ENCODE measurements at regions not wholly inside any gene's neighbourhood (a gene's known extent, or its start where the extent isn't known, plus 50 kb on each side); places are given as distances from the start of the nearest gene placed in this dataset.

DNA sequence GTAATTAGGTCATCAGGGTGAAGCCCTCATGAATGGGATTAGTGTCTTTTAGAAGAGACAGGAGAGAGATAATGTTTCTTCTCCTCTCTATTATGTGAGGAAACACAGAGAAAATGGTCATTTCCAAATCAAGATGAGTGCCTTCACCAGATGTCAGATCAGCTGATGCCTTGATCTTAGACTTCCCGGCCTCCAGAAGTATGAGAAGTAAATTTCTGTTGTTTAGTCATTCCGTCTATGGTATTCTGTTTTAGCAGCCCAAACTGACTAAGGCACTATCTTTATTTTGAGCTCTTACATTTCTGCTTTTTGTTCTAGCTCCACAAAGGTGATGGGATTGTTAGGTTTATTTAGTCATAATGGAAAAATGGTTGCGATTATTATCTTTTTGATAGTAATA, 273.2 kb upstream of the GADL1 start:
- Histone ChIP-seq H2AFZ (ENCODE audit: control insufficient read depth, low read length) (no peak overlapping the region), H3K9me3 (ENCODE audit: control insufficient read depth, low read depth, low read length) (no peaks in the 10 kb centered on the region), H3K27me3 (ENCODE audit: control insufficient read depth, extremely low read depth, insufficient read depth, low read length) (no peaks in the 10 kb centered on the region), H3K4me2 (ENCODE audit: control insufficient read depth, extremely low read depth, insufficient read depth, low read depth, low read length) (no peak overlapping the region), H3K9ac (ENCODE audit: control insufficient read depth, extremely low read depth, insufficient read depth, low read length) (no peak overlapping the region), H3K79me2 (ENCODE audit: control insufficient read depth, insufficient read depth, low read length) (no peaks in the 10 kb centered on the region), H3K27ac (ENCODE audit: control insufficient read depth, insufficient read depth, low read length) (no peak overlapping the region), H3K4me1 (ENCODE audit: control insufficient read depth, extremely low read depth, insufficient read depth, low read length) (peaks cover 27% of the 10 kb centered on the region), H3K4me3 (ENCODE audit: control insufficient read depth in 2 of 3, extremely low read depth in 1 of 3, insufficient read depth in 2 of 3, low read depth in 1 of 3, low read length in 3 of 3) (no peak overlapping the region), H3K36me3 (ENCODE audit: control insufficient read depth in 2 of 2, extremely low read depth in 1 of 2, insufficient read depth in 2 of 2, low read length in 2 of 2) (no peaks in the 10 kb centered on the region), H3K9me1 (ENCODE audit: control insufficient read depth, extremely low read depth, insufficient read depth, low read length) (no peaks in the 10 kb centered on the region), H4K20me1 (ENCODE audit: control insufficient read depth, extremely low read depth, insufficient read depth, low read length) (no peaks in the 10 kb centered on the region)
- no peak for FAIRE-seq
- dilution Hi-C loops (cut with MboI; ENCODE audit: extremely low pct_ligation_motif_present, low sequenced_read_pairs), result no loop called here
- no peak for DNase-seq (ENCODE audit: low read depth, low spot score)
- no peak for TF ChIP-seq EZH2 (IDR thresholded peaks at IDR 0.05; ENCODE audit: low read length)
- TF ChIP-seq, protein P1, sequence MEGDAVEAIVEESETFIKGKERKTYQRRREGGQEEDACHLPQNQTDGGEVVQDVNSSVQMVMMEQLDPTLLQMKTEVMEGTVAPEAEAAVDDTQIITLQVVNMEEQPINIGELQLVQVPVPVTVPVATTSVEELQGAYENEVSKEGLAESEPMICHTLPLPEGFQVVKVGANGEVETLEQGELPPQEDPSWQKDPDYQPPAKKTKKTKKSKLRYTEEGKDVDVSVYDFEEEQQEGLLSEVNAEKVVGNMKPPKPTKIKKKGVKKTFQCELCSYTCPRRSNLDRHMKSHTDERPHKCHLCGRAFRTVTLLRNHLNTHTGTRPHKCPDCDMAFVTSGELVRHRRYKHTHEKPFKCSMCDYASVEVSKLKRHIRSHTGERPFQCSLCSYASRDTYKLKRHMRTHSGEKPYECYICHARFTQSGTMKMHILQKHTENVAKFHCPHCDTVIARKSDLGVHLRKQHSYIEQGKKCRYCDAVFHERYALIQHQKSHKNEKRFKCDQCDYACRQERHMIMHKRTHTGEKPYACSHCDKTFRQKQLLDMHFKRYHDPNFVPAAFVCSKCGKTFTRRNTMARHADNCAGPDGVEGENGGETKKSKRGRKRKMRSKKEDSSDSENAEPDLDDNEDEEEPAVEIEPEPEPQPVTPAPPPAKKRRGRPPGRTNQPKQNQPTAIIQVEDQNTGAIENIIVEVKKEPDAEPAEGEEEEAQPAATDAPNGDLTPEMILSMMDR (optimal IDR thresholded peaks at IDR 0.05 in 1 of 3, IDR thresholded peaks at IDR 0.05 in 1 of 3, conservative IDR thresholded peaks at IDR 0.05 in 1 of 3; ENCODE audit: extremely low read depth in 1 of 3, insufficient read depth in 2 of 3, low read length in 3 of 3), result no peak

DNA sequence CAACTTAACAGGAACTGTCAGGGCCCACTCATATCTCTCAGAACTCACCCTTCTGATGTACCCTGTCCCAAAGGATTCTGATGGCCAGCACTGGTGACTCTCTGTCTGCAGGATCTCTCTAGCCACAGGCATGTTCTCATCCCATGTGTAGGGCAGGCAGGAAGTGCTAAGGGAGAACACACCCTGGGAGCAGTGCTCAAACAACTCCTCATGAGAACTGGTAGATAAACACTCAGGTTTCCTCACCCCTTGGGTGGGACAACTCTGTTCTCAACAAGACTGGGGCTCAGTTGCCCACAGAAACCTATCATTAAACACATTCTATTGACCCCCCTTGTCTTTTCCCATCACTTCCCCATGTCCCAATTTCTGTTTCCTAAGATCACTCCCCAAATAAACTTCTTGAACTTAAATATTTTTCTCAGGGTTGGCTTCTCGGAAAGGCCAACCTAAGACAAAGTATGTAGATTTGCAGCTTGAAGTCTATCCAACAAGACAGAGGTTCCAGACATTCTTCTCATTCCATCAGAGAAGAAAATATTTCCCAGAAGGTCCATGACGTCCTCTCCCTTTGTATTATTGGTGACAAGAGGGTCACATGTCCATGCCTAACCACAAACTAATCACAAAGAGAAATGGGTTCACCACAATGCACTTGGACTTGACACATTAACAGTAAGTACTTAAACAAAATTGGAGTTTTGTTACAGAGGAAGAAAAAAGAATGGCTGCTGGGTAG, 276.6 kb upstream of the GADL1 start:
- TF ChIP-seq, protein P1 (optimal IDR thresholded peaks at IDR 0.05 in 1 of 3, IDR thresholded peaks at IDR 0.05 in 1 of 3, conservative IDR thresholded peaks at IDR 0.05 in 1 of 3; ENCODE audit: extremely low read depth in 1 of 3, insufficient read depth in 2 of 3, low read length in 3 of 3), result no peak
- no peak for TF ChIP-seq EZH2 (IDR thresholded peaks at IDR 0.05; ENCODE audit: low read length)
- no peaks in the 10 kb centered on the region for H3K27me3 ChIP-seq (ENCODE audit: control insufficient read depth, extremely low read depth, insufficient read depth, low read length)
- no peaks in the 10 kb centered on the region for H4K20me1 ChIP-seq (ENCODE audit: control insufficient read depth, extremely low read depth, insufficient read depth, low read length)
- H2AFZ ChIP-seq (ENCODE audit: control insufficient read depth, low read length), result peak overlapping the region; percentile 12
- no peak overlapping the region for H3K4me2 ChIP-seq (ENCODE audit: control insufficient read depth, extremely low read depth, insufficient read depth, low read depth, low read length)
- DNase-seq (ENCODE audit: low read depth, low spot score) (no peak), FAIRE-seq (peak; percentile 86)
- no peaks in the 10 kb centered on the region for H3K79me2 ChIP-seq (ENCODE audit: control insufficient read depth, insufficient read depth, low read length)
- no peak overlapping the region for H3K9ac ChIP-seq (ENCODE audit: control insufficient read depth, extremely low read depth, insufficient read depth, low read length)
- dilution Hi-C loops (cut with MboI; ENCODE audit: extremely low pct_ligation_motif_present, low sequenced_read_pairs), result no loop called here
- no peaks in the 10 kb centered on the region for H3K36me3 ChIP-seq (ENCODE audit: control insufficient read depth in 2 of 2, extremely low read depth in 1 of 2, insufficient read depth in 2 of 2, low read length in 2 of 2)
- H3K27ac ChIP-seq (ENCODE audit: control insufficient read depth, insufficient read depth, low read length), result no peak overlapping the region
- H3K9me1 ChIP-seq (ENCODE audit: control insufficient read depth, extremely low read depth, insufficient read depth, low read length), result no peaks in the 10 kb centered on the region
- no peak overlapping the region for H3K4me3 ChIP-seq (ENCODE audit: control insufficient read depth in 2 of 3, extremely low read depth in 1 of 3, insufficient read depth in 2 of 3, low read depth in 1 of 3, low read length in 3 of 3)
- H3K9me3 ChIP-seq (ENCODE audit: control insufficient read depth, low read depth, low read length), result no peaks in the 10 kb centered on the region
- H3K4me1 ChIP-seq (ENCODE audit: control insufficient read depth, extremely low read depth, insufficient read depth, low read length), result peaks cover 18% of the 10 kb centered on the region

Data from keratinocyte (primary cell).